SK-N-SH treated with all-trans-retinoic acid at 6 μM for 48 hours (cell line): ENCODE measurements at regions not wholly inside any gene's neighbourhood (a gene's known extent, or its start where the extent isn't known, plus 50 kb on each side); places are given as distances from the start of the nearest gene placed in this dataset.

Experiments used
- ATAC-seq: fragments of 200-7000 bp; cut with Tn5 transposase; 3 replicates; pipeline ENCODE4 v1.9.1; 2020; ENCODE audit warnings: mild to moderate bottlenecking, moderate library complexity
- ARNTL ChIP-seq: fragments of 450-650 bp; formaldehyde crosslinking; IDR thresholded peaks from 2 replicates; pipeline ENCODE4 v1.5.0; 2020; ENCODE audit warnings: low read depth, mild to moderate bottlenecking, moderate library complexity, borderline replicate concordance
- BACH2 ChIP-seq: fragments of 250-450 bp; sonication (Bioruptor Pico); IDR thresholded peaks from 2 replicates; pipeline ENCODE4 v1.9.0; 2021; ENCODE audit warnings: mild to moderate bottlenecking, borderline replicate concordance
- CREB5 ChIP-seq: fragments of 250-450 bp; sonication (Bioruptor Pico); IDR thresholded peaks from 2 replicates; pipeline ENCODE4 v1.5.1; 2020; ENCODE audit warnings: low read depth, mild to moderate bottlenecking, moderate library complexity
- CSDC2 ChIP-seq: fragments of 250-450 bp; sonication (Bioruptor Pico); IDR thresholded peaks from 2 replicates; pipeline ENCODE4 v1.5.0; 2020; ENCODE audit warnings: mild to moderate bottlenecking, moderate library complexity
- CSRNP3 ChIP-seq: fragments of 250-450 bp; sonication (Bioruptor Pico); IDR thresholded peaks from 2 replicates; pipeline ENCODE4 v1.5.1; 2021; ENCODE audit warnings: mild to moderate bottlenecking, moderate library complexity
- ESRRG ChIP-seq: fragments of 250-450 bp; sonication (Bioruptor Pico); IDR thresholded peaks from 2 replicates; pipeline ENCODE4 v1.6.1; 2021; ENCODE audit warnings: mild to moderate bottlenecking
- GLIS3 ChIP-seq: fragments of 250-450 bp; sonication (Bioruptor Pico); IDR thresholded peaks from 2 replicates; pipeline ENCODE4 v1.5.0; 2020; ENCODE audit warnings: mild to moderate bottlenecking, moderate library complexity
- ISL1 ChIP-seq: fragments of 250-450 bp; sonication (Bioruptor Pico); IDR thresholded peaks from 2 replicates; pipeline ENCODE4 v2.1.2; 2022; ENCODE audit warnings: mild to moderate bottlenecking, moderate library complexity
- OSR1 ChIP-seq: fragments of 250-450 bp; sonication (Bioruptor Pico); IDR thresholded peaks from 2 replicates; pipeline ENCODE4 v1.8.0; 2022; ENCODE audit warnings: moderate library complexity, mild to moderate bottlenecking, inconsistent platforms
- PATZ1 ChIP-seq: fragments of 250-450 bp; sonication (Bioruptor Pico); IDR thresholded peaks from 2 replicates; pipeline ENCODE4 v1.8.0; 2020; ENCODE audit warnings: mild to moderate bottlenecking, moderate library complexity, borderline replicate concordance
- POU6F1 ChIP-seq: fragments of 250-450 bp; sonication (Bioruptor Pico); IDR thresholded peaks from 2 replicates; pipeline ENCODE4 v1.8.0; 2021; ENCODE audit warnings: low read depth, mild to moderate bottlenecking, moderate library complexity, borderline replicate concordance
- PPARA ChIP-seq: fragments of 250-450 bp; sonication (Bioruptor Pico); IDR thresholded peaks from 2 replicates; pipeline ENCODE4 v1.5.0; 2020; ENCODE audit warnings: mild to moderate bottlenecking, borderline replicate concordance
- RARB ChIP-seq: fragments of 250-450 bp; sonication (Bioruptor Pico); IDR thresholded peaks from 2 replicates; pipeline ENCODE4 v1.8.0; 2021; ENCODE audit warnings: mild to moderate bottlenecking, moderate library complexity
- SNAI2 ChIP-seq: fragments of 250-450 bp; sonication (Bioruptor Pico); IDR thresholded peaks from 2 replicates; pipeline ENCODE4 v1.5.0; 2020; ENCODE audit warnings: mild to moderate bottlenecking, moderate library complexity
- TCF4 ChIP-seq: fragments of 250-450 bp; sonication (Bioruptor Pico); IDR thresholded peaks from 2 replicates; pipeline ENCODE4 v1.8.0; 2021; ENCODE audit warnings: mild to moderate bottlenecking, moderate library complexity, borderline replicate concordance
- TOX ChIP-seq: fragments of 250-450 bp; sonication (Bioruptor Pico); IDR thresholded peaks from 2 replicates; pipeline ENCODE4 v1.8.0; 2021; ENCODE audit warnings: mild to moderate bottlenecking, moderate library complexity, borderline replicate concordance
- TSHZ2 ChIP-seq: fragments of 250-450 bp; sonication (Bioruptor Pico); IDR thresholded peaks from 2 replicates; pipeline ENCODE4 v1.5.0; 2020; ENCODE audit warnings: mild to moderate bottlenecking, moderate library complexity
- ZC3H10 ChIP-seq: fragments of 250-450 bp; sonication (Bioruptor Pico); IDR thresholded peaks from 2 replicates; pipeline ENCODE4 v1.5.1; 2021; ENCODE audit warnings: mild to moderate bottlenecking, moderate library complexity
- ZFP3 ChIP-seq: fragments of 250-450 bp; sonication (Bioruptor Pico); IDR thresholded peaks from 2 replicates; pipeline ENCODE4 v1.5.0; 2020; ENCODE audit warnings: mild to moderate bottlenecking, moderate library complexity
- ZFP30 ChIP-seq: fragments of 450-650 bp; formaldehyde crosslinking; IDR thresholded peaks from 2 replicates; pipeline ENCODE4 v1.5.0; 2022; ENCODE audit warnings: mild to moderate bottlenecking, moderate library complexity
- ZNF565 ChIP-seq: fragments of 450-650 bp; formaldehyde crosslinking; conservative IDR thresholded peaks from 2 replicates; pipeline ENCODE4 v1.5.0; 2020; ENCODE audit warnings: low read depth, mild to moderate bottlenecking, moderate library complexity
- ZNF70 ChIP-seq: fragments of 450-650 bp; formaldehyde crosslinking; IDR thresholded peaks from 2 replicates; pipeline ENCODE4 v1.5.0; 2020; ENCODE audit warnings: mild to moderate bottlenecking, moderate library complexity
- ZNF8 ChIP-seq: fragments of 450-650 bp; formaldehyde crosslinking; IDR thresholded peaks from 2 replicates; pipeline ENCODE4 v1.5.0; 2020; ENCODE audit warnings: mild to moderate bottlenecking, moderate library complexity

- no peak for ATAC-seq
- no peak for TF ChIP-seq PPARA
- TF ChIP-seq PATZ1: no peak
- TF ChIP-seq ESRRG (CRISPR knock-in tag): no peak
- TF ChIP-seq TSHZ2 (CRISPR knock-in tag): no peak
- TF ChIP-seq POU6F1 (CRISPR knock-in tag): no peak
- TF ChIP-seq OSR1: no peak
- TF ChIP-seq ZNF70 (CRISPR knock-in tag): no peak
- no peak for TF ChIP-seq ZFP3 (CRISPR knock-in tag)
- TF ChIP-seq ISL1 (CRISPR knock-in tag): no peak
- no peak for TF ChIP-seq RARB
- TF ChIP-seq CREB5: no peak
- no peak for TF ChIP-seq ZFP30 (CRISPR knock-in tag)
- TF ChIP-seq ARNTL (CRISPR knock-in tag): no peak
- TF ChIP-seq CSRNP3: no peak
- TF ChIP-seq BACH2 (CRISPR knock-in tag): no peak
- no peak for TF ChIP-seq TCF4
- no peak for TF ChIP-seq TOX (CRISPR knock-in tag)
- TF ChIP-seq GLIS3 (CRISPR knock-in tag): no peak
- no peak for TF ChIP-seq CSDC2 (CRISPR knock-in tag)
- no peak for TF ChIP-seq ZNF8 (CRISPR knock-in tag)
These were observed 713.6 kb downstream of the SLC4A3 start for GRCh38 chr2:220341014-220341413.

- TF ChIP-seq CSDC2 (CRISPR knock-in tag) (no peak), PPARA (no peak), CREB5 (no peak), ZNF565 (CRISPR knock-in tag) (no peak), ZNF70 (CRISPR knock-in tag) (no peak), ZFP30 (CRISPR knock-in tag) (no peak), ESRRG (CRISPR knock-in tag) (no peak), ISL1 (CRISPR knock-in tag) (no peak), SNAI2 (CRISPR knock-in tag) (no peak), RARB (no peak), ZFP3 (CRISPR knock-in tag) (no peak), ARNTL (CRISPR knock-in tag) (no peak), TOX (CRISPR knock-in tag) (no peak), GLIS3 (CRISPR knock-in tag) (no peak), OSR1 (no peak), ZC3H10 (CRISPR knock-in tag) (no peak)
- ATAC-seq: no peak
These were observed 719.5 kb downstream of the SLC4A3 start for GRCh38 chr2:220346919-220347318.
